WTC11 (cell line): ENCODE measurements at regions not wholly inside any gene's neighbourhood (a gene's known extent, or its start where the extent isn't known, plus 50 kb on each side); places are given as distances from the start of the nearest gene placed in this dataset.

Experiments used
- ATAC-seq: fragments of 200-7000 bp; cut with Tn5 transposase; 2 replicates; pipeline ENCODE4 v1.10.0; 2021; ENCODE audit warnings: mild to moderate bottlenecking, moderate library complexity
- CTCF ChIA-PET: fragments of 300-600 bp; sonication (Branson Sonifier 250); formaldehyde crosslinking; loops from one replicate; lab custom pipeline; 2021; ENCODE audit warnings: antibody characterized with exemption; lab: Charles Lee
- POLR2A ChIA-PET: fragments of 350-600 bp; sonication (Branson Sonifier 250); formaldehyde crosslinking; loops from one replicate; lab custom pipeline; 2021; ENCODE audit warnings: antibody characterized with exemption; lab: Charles Lee
- DNase-seq: peaks from one replicate; pipeline ENCODE4 v3.0.0; 2021; ENCODE audit warnings: low spot score
- H3K27ac Mint-ChIP-seq: 2 replicates; pipeline ENCODE4 v1.8.0; 2021; ENCODE audit warnings: mixed read lengths
- H3K27me3 Mint-ChIP-seq: 2 replicates; pipeline ENCODE4 v1.8.0; 2021; ENCODE audit warnings: low read depth, mild to moderate bottlenecking, moderate library complexity, mixed read lengths
- H3K36me3 Mint-ChIP-seq: 2 replicates; pipeline ENCODE4 v1.8.0; 2021; ENCODE audit warnings: mixed read lengths
- H3K4me1 Mint-ChIP-seq: 2 replicates; pipeline ENCODE4 v1.8.0; 2022; ENCODE audit warnings: mixed read lengths
- H3K4me3 Mint-ChIP-seq: 2 replicates; pipeline ENCODE4 v1.8.0; 2021; ENCODE audit warnings: mild to moderate bottlenecking, moderate library complexity, mixed read lengths
- H3K9me3 Mint-ChIP-seq: 2 replicates; pipeline ENCODE4 v1.8.0; 2021; ENCODE audit warnings: mixed read lengths
- CREB1 ChIP-seq: sonication (generic); formaldehyde crosslinking; IDR thresholded peaks from 2 replicates; pipeline ENCODE4 v1.8.0; 2023; ENCODE audit warnings: mild to moderate bottlenecking, missing genetic modification reagents
- CREM ChIP-seq: sonication (generic); formaldehyde crosslinking; IDR thresholded peaks from 2 replicates; pipeline ENCODE4 v1.8.1; 2022; ENCODE audit warnings: mild to moderate bottlenecking, missing genetic modification reagents, moderate library complexity
- E2F1 ChIP-seq: sonication (generic); formaldehyde crosslinking; IDR thresholded peaks from 2 replicates; pipeline ENCODE4 v1.8.0; 2022; ENCODE audit warnings: mild to moderate bottlenecking, missing genetic modification reagents
- E2F4 ChIP-seq: sonication (generic); formaldehyde crosslinking; IDR thresholded peaks from 2 replicates; pipeline ENCODE4 v1.8.1; 2022; ENCODE audit warnings: low read depth, mild to moderate bottlenecking, moderate library complexity, missing genetic modification reagents, borderline replicate concordance
- E2F5 ChIP-seq: sonication (generic); formaldehyde crosslinking; IDR thresholded peaks from 2 replicates; pipeline ENCODE4 v1.8.1; 2022; ENCODE audit warnings: mild to moderate bottlenecking, moderate library complexity, missing genetic modification reagents
- FOXP4 ChIP-seq: sonication (generic); formaldehyde crosslinking; IDR thresholded peaks from 2 replicates; pipeline ENCODE4 v1.8.0; 2022; ENCODE audit warnings: mild to moderate bottlenecking, missing genetic modification reagents
- KAT7 ChIP-seq: sonication (generic); formaldehyde crosslinking; IDR thresholded peaks from 2 replicates; pipeline ENCODE4 v1.8.1; 2023; ENCODE audit warnings: missing genetic modification reagents, mild to moderate bottlenecking, borderline replicate concordance
- NFE2L1 ChIP-seq: sonication (generic); formaldehyde crosslinking; IDR thresholded peaks from 2 replicates; pipeline ENCODE4 v1.8.1; 2023; ENCODE audit warnings: missing genetic modification reagents
- NFYB ChIP-seq: sonication (generic); formaldehyde crosslinking; conservative IDR thresholded peaks from 2 replicates; pipeline ENCODE4 v1.8.0; 2022; ENCODE audit warnings: low read depth, missing genetic modification reagents
- NR2C2 ChIP-seq: sonication (generic); formaldehyde crosslinking; IDR thresholded peaks from 2 replicates; pipeline ENCODE4 v1.8.0; 2022; ENCODE audit warnings: mild to moderate bottlenecking, missing genetic modification reagents
- SMAD4 ChIP-seq: sonication (generic); formaldehyde crosslinking; IDR thresholded peaks from 2 replicates; pipeline ENCODE4 v1.8.0; 2022; ENCODE audit warnings: mild to moderate bottlenecking, missing genetic modification reagents
- TCF7 ChIP-seq: sonication (generic); formaldehyde crosslinking; IDR thresholded peaks from 2 replicates; pipeline ENCODE4 v1.8.0; 2022; ENCODE audit warnings: mild to moderate bottlenecking, low read depth, missing genetic modification reagents, moderate library complexity
- ZBTB21 ChIP-seq: sonication (generic); formaldehyde crosslinking; IDR thresholded peaks from 2 replicates; pipeline ENCODE4 v1.8.1; 2023; ENCODE audit warnings: mild to moderate bottlenecking, missing genetic modification reagents, borderline replicate concordance
- ZNF121 ChIP-seq: sonication (generic); formaldehyde crosslinking; IDR thresholded peaks from 2 replicates; pipeline ENCODE4 v1.8.0; 2023; ENCODE audit warnings: missing genetic modification reagents
- ZNF232 ChIP-seq: sonication (generic); formaldehyde crosslinking; IDR thresholded peaks from 2 replicates; pipeline ENCODE4 v1.8.0; 2022; ENCODE audit warnings: mild to moderate bottlenecking, missing genetic modification reagents
- ZNF263 ChIP-seq: sonication (generic); formaldehyde crosslinking; IDR thresholded peaks from 2 replicates; pipeline ENCODE4 v1.8.1; 2022; ENCODE audit warnings: low read depth, mild to moderate bottlenecking, moderate library complexity, missing genetic modification reagents
- ZNF396 ChIP-seq: fragments of 250-450 bp; sonication (Bioruptor Pico); IDR thresholded peaks from 2 replicates; pipeline ENCODE4 v1.8.0; 2021; ENCODE audit warnings: mild to moderate bottlenecking, moderate library complexity, borderline replicate concordance
- ZNF416 ChIP-seq: fragments of 250-450 bp; sonication (Bioruptor Pico); IDR thresholded peaks from 2 replicates; pipeline ENCODE4 v1.9.0; 2021; ENCODE audit warnings: mild to moderate bottlenecking, inconsistent platforms
- TF ChIP-seq, protein P1 (sequence below): fragments of 250-450 bp; sonication (Bioruptor Pico); IDR thresholded peaks from 2 replicates; pipeline ENCODE4 v1.9.0; 2021; ENCODE audit warnings: moderate library complexity, mild to moderate bottlenecking, inconsistent platforms, borderline replicate concordance
- TF ChIP-seq, protein P2 (sequence below): sonication (generic); formaldehyde crosslinking; IDR thresholded peaks from 2 replicates; pipeline ENCODE4 v1.8.1; 2023; ENCODE audit warnings: mild to moderate bottlenecking, missing genetic modification reagents
- TF ChIP-seq, protein P3 (sequence below): sonication (generic); formaldehyde crosslinking; IDR thresholded peaks from 2 replicates; pipeline ENCODE4 v1.8.1; 2023; ENCODE audit warnings: mild to moderate bottlenecking, missing genetic modification reagents, borderline replicate concordance
- TF ChIP-seq, protein P4 (sequence below): sonication (generic); formaldehyde crosslinking; IDR thresholded peaks from 2 replicates; pipeline ENCODE4 v1.8.0; 2022; ENCODE audit warnings: mild to moderate bottlenecking, missing genetic modification reagents
- TF ChIP-seq, protein P5 (sequence below): sonication (generic); formaldehyde crosslinking; IDR thresholded peaks from 2 replicates; pipeline ENCODE4 v1.8.0; 2023; ENCODE audit warnings: mild to moderate bottlenecking, missing genetic modification reagents

DNA sequence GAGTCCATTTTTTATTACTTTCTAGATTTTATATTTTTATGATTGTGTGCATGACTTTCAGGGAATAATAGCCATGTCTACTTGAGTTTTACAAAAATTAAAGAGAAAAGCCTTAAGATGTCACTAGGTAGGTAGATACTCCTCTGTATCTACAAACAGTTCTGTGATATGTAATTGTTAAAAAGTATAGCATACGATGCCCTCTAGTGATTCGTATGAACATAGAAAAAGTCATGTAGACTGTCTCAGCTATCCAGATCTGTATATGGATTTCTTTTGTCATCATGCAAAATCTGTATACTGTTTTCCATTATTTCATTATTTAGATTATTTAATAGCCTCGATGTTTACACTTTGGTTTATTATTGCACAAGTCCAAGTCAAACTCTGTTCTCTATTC lies 856.6 kb downstream of the CENPC start:
- H3K27ac Mint-ChIP-seq = no peak overlapping the region
- ATAC-seq (no peak), DNase-seq (no peak)
- ChIA-PET POLR2A (no interaction called here), CTCF (no interaction called here)
- H3K4me3 Mint-ChIP-seq = no peak overlapping the region
- peaks cover 7% of the 10 kb centered on the region; the same call in 1 of the 2 replicates for H3K9me3 Mint-ChIP-seq
- H3K27me3 Mint-ChIP-seq = no peaks in the 10 kb centered on the region
- TF ChIP-seq E2F1 (no peak), TCF7 (no peak), SMAD4 (no peak), ZNF232 (CRISPR knock-in tag) (no peak), ZNF263 (no peak), NFE2L1 (CRISPR knock-in tag) (no peak), CREB1 (CRISPR knock-in tag) (no peak), NR2C2 (no peak), KAT7 (CRISPR knock-in tag) (no peak), E2F5 (CRISPR knock-in tag) (no peak), CREM (CRISPR knock-in tag) (no peak), NFYB (no peak)
- TF ChIP-seq, protein P1, sequence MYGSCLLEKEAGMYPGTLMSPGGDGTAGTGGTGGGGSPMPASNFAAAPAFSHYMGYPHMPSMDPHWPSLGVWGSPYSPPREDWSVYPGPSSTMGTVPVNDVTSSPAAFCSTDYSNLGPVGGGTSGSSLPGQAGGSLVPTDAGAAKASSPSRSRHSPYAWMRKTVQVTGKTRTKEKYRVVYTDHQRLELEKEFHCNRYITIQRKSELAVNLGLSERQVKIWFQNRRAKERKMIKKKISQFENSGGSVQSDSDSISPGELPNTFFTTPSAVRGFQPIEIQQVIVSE (CRISPR knock-in tag) = no peak
- TF ChIP-seq, protein P2, sequence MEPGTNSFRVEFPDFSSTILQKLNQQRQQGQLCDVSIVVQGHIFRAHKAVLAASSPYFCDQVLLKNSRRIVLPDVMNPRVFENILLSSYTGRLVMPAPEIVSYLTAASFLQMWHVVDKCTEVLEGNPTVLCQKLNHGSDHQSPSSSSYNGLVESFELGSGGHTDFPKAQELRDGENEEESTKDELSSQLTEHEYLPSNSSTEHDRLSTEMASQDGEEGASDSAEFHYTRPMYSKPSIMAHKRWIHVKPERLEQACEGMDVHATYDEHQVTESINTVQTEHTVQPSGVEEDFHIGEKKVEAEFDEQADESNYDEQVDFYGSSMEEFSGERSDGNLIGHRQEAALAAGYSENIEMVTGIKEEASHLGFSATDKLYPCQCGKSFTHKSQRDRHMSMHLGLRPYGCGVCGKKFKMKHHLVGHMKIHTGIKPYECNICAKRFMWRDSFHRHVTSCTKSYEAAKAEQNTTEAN = no peak
- TF ChIP-seq, protein P3, sequence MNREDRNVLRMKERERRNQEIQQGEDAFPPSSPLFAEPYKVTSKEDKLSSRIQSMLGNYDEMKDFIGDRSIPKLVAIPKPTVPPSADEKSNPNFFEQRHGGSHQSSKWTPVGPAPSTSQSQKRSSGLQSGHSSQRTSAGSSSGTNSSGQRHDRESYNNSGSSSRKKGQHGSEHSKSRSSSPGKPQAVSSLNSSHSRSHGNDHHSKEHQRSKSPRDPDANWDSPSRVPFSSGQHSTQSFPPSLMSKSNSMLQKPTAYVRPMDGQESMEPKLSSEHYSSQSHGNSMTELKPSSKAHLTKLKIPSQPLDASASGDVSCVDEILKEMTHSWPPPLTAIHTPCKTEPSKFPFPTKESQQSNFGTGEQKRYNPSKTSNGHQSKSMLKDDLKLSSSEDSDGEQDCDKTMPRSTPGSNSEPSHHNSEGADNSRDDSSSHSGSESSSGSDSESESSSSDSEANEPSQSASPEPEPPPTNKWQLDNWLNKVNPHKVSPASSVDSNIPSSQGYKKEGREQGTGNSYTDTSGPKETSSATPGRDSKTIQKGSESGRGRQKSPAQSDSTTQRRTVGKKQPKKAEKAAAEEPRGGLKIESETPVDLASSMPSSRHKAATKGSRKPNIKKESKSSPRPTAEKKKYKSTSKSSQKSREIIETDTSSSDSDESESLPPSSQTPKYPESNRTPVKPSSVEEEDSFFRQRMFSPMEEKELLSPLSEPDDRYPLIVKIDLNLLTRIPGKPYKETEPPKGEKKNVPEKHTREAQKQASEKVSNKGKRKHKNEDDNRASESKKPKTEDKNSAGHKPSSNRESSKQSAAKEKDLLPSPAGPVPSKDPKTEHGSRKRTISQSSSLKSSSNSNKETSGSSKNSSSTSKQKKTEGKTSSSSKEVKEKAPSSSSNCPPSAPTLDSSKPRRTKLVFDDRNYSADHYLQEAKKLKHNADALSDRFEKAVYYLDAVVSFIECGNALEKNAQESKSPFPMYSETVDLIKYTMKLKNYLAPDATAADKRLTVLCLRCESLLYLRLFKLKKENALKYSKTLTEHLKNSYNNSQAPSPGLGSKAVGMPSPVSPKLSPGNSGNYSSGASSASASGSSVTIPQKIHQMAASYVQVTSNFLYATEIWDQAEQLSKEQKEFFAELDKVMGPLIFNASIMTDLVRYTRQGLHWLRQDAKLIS (CRISPR knock-in tag) = no peak
- TF ChIP-seq, protein P4, sequence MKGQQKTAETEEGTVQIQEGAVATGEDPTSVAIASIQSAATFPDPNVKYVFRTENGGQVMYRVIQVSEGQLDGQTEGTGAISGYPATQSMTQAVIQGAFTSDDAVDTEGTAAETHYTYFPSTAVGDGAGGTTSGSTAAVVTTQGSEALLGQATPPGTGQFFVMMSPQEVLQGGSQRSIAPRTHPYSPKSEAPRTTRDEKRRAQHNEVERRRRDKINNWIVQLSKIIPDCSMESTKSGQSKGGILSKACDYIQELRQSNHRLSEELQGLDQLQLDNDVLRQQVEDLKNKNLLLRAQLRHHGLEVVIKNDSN = no peak
- no peaks in the 10 kb centered on the region for H3K36me3 Mint-ChIP-seq
- peaks cover under 1% of the 10 kb centered on the region for H3K4me1 Mint-ChIP-seq

DNA sequence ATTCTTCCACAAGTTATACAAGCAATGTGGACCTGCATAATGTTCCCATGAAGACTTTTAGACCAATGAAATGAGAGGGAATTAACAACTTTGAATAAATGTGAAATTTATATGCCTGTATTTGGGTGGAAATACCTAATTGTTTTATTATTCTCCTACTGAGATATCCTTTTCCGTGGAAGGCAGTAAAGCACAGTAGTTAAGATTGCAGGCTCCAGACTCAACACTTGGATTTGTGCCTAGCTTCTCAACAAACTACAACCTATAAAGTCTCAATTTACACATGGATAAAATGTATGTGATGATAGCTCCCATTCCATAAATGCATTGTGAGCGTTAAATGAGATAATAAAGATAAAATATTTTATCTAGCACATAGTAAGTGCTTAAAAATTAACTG lies 857.8 kb downstream of the CENPC start:
- H3K9me3 Mint-ChIP-seq = peaks cover 8% of the 10 kb centered on the region; the same call in 1 of the 2 replicates
- H3K36me3 Mint-ChIP-seq = no peaks in the 10 kb centered on the region
- no peak for TF ChIP-seq E2F4 (CRISPR knock-in tag)
- no peak for TF ChIP-seq ZNF121 (CRISPR knock-in tag)
- TF ChIP-seq ZNF416 (CRISPR knock-in tag) = no peak
- TF ChIP-seq ZNF396 (CRISPR knock-in tag) = no peak
- no peak for TF ChIP-seq FOXP4 (CRISPR knock-in tag)
- no peak for TF ChIP-seq ZBTB21 (CRISPR knock-in tag)
- TF ChIP-seq, protein P5, sequence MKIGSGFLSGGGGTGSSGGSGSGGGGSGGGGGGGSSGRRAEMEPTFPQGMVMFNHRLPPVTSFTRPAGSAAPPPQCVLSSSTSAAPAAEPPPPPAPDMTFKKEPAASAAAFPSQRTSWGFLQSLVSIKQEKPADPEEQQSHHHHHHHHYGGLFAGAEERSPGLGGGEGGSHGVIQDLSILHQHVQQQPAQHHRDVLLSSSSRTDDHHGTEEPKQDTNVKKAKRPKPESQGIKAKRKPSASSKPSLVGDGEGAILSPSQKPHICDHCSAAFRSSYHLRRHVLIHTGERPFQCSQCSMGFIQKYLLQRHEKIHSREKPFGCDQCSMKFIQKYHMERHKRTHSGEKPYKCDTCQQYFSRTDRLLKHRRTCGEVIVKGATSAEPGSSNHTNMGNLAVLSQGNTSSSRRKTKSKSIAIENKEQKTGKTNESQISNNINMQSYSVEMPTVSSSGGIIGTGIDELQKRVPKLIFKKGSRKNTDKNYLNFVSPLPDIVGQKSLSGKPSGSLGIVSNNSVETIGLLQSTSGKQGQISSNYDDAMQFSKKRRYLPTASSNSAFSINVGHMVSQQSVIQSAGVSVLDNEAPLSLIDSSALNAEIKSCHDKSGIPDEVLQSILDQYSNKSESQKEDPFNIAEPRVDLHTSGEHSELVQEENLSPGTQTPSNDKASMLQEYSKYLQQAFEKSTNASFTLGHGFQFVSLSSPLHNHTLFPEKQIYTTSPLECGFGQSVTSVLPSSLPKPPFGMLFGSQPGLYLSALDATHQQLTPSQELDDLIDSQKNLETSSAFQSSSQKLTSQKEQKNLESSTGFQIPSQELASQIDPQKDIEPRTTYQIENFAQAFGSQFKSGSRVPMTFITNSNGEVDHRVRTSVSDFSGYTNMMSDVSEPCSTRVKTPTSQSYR = no peak
- no peak for DNase-seq
- ChIA-PET POLR2A (no interaction called here), CTCF (no interaction called here)
- H3K4me3 Mint-ChIP-seq = no peak overlapping the region
- no peaks in the 10 kb centered on the region for H3K27me3 Mint-ChIP-seq
- no peak for ATAC-seq
- H3K27ac Mint-ChIP-seq = no peak overlapping the region
- H3K4me1 Mint-ChIP-seq = no peaks in the 10 kb centered on the region
